ENCODE measurements at regions not wholly inside any gene's neighbourhood (a gene's known extent, or its start where the extent isn't known, plus 50 kb on each side); places are given as distances from the start of the nearest gene placed in this dataset.

GRCh38 chr2:200089040-200089755 is 133.8 kb downstream of the MAIP1 start:
- Histone ChIP-seq H3K4me3 (ENCODE audit: low read depth, low read length) (no peak overlapping the region), H3K36me3 (ENCODE audit: control insufficient read depth, insufficient read depth, low read length) (no peaks in the 10 kb centered on the region), H3K27me3 (replicated peaks; ENCODE audit: control insufficient read depth, insufficient read depth, low read length) (no peaks in the 10 kb centered on the region), H3K9me3 (no peaks in the 10 kb centered on the region), H3K4me1 (peaks cover 59% of the 10 kb centered on the region)
- H3K4me3 Mint-ChIP-seq (ENCODE audit: unreplicated experiment), result no peak overlapping the region
- ChIA-PET CTCF (no interaction called here), POLR2A (no interaction called here)
- DNase-seq, result no peak
- no peak for TF ChIP-seq CTCF (IDR thresholded peaks at IDR 0.05; ENCODE audit: insufficient read depth in 1 of 2, low read depth in 1 of 2, low read length in 1 of 2, severe bottlenecking in 1 of 2, unreplicated experiment in 1 of 2)
- BruUV-seq (replicated peaks), result no TSS peak
- H3K4me1 Mint-ChIP-seq (ENCODE audit: low read depth, unreplicated experiment), result peaks cover 30% of the 10 kb centered on the region
- no peak overlapping the region for H3K27ac Mint-ChIP-seq (ENCODE audit: unreplicated experiment)
- H3K36me3 Mint-ChIP-seq (ENCODE audit: insufficient read depth, unreplicated experiment), result no peaks in the 10 kb centered on the region
- intact Hi-C loops (cut with micrococcal nuclease; ENCODE audit: unreplicated experiment), result no loop called here
- H3K9me3 Mint-ChIP-seq (ENCODE audit: unreplicated experiment), result no peaks in the 10 kb centered on the region
- no peaks in the 10 kb centered on the region for H3K27me3 Mint-ChIP-seq (ENCODE audit: insufficient read depth, unreplicated experiment)

GRCh38 chr2:200089756-200090109 is 134.4 kb downstream of the MAIP1 start:
- TF ChIP-seq CTCF (IDR thresholded peaks at IDR 0.05; ENCODE audit: insufficient read depth in 1 of 2, low read depth in 1 of 2, low read length in 1 of 2, severe bottlenecking in 1 of 2, unreplicated experiment in 1 of 2), result no peak
- POLR2A ChIA-PET, result no interaction called here
- H3K36me3 ChIP-seq (ENCODE audit: control insufficient read depth, insufficient read depth, low read length), result no peaks in the 10 kb centered on the region
- peaks cover 59% of the 10 kb centered on the region for H3K4me1 ChIP-seq
- CTCF ChIA-PET, result interaction anchor here (0.7 kb wide), 1 partner anchor 68 kb away, joined by 3 read pairs; no protein-coding TSS in a partner anchor
- Mint-ChIP-seq H3K27ac (ENCODE audit: unreplicated experiment) (no peak overlapping the region), H3K9me3 (ENCODE audit: unreplicated experiment) (no peaks in the 10 kb centered on the region), H3K4me1 (ENCODE audit: low read depth, unreplicated experiment) (peaks cover 30% of the 10 kb centered on the region), H3K36me3 (ENCODE audit: insufficient read depth, unreplicated experiment) (no peaks in the 10 kb centered on the region), H3K27me3 (ENCODE audit: insufficient read depth, unreplicated experiment) (no peaks in the 10 kb centered on the region), H3K4me3 (ENCODE audit: unreplicated experiment) (no peak overlapping the region)
- no peaks in the 10 kb centered on the region for H3K9me3 ChIP-seq
- no peak overlapping the region for H3K4me3 ChIP-seq (ENCODE audit: low read depth, low read length)
- DNase-seq, result no peak
- intact Hi-C loops (cut with micrococcal nuclease; ENCODE audit: unreplicated experiment), result loop anchor here (5.0 kb wide), 1 partner anchor 102 kb away; no protein-coding TSS in a partner anchor
- BruUV-seq (replicated peaks), result no TSS peak
- no peaks in the 10 kb centered on the region for H3K27me3 ChIP-seq (replicated peaks; ENCODE audit: control insufficient read depth, insufficient read depth, low read length)

- Histone ChIP-seq H3K27me3 (replicated peaks; ENCODE audit: control insufficient read depth, insufficient read depth, low read length) (no peaks in the 10 kb centered on the region), H3K4me1 (peaks cover 59% of the 10 kb centered on the region), H3K4me3 (ENCODE audit: low read depth, low read length) (no peak overlapping the region), H3K9me3 (no peaks in the 10 kb centered on the region), H3K36me3 (ENCODE audit: control insufficient read depth, insufficient read depth, low read length) (no peaks in the 10 kb centered on the region)
- Mint-ChIP-seq H3K4me1 (ENCODE audit: low read depth, unreplicated experiment) (peaks cover 30% of the 10 kb centered on the region), H3K27me3 (ENCODE audit: insufficient read depth, unreplicated experiment) (no peaks in the 10 kb centered on the region), H3K4me3 (ENCODE audit: unreplicated experiment) (no peak overlapping the region), H3K9me3 (ENCODE audit: unreplicated experiment) (peaks cover 5% of the 10 kb centered on the region), H3K36me3 (ENCODE audit: insufficient read depth, unreplicated experiment) (no peaks in the 10 kb centered on the region), H3K27ac (ENCODE audit: unreplicated experiment) (no peak overlapping the region)
- POLR2A ChIA-PET, result no interaction called here
- DNase-seq, result no peak
- BruUV-seq (replicated peaks), result no TSS peak
- intact Hi-C loops (cut with micrococcal nuclease; ENCODE audit: unreplicated experiment), result loop anchor here (5.0 kb wide), 1 partner anchor 103 kb away; no protein-coding TSS in a partner anchor
- CTCF ChIA-PET, result no interaction called here
- no peak for TF ChIP-seq CTCF (IDR thresholded peaks at IDR 0.05; ENCODE audit: insufficient read depth in 1 of 2, low read depth in 1 of 2, low read length in 1 of 2, severe bottlenecking in 1 of 2, unreplicated experiment in 1 of 2)
Measured at GRCh38 chr2:200090683-200091082, 135.3 kb downstream of the MAIP1 start.

Measured in Caco-2 (cell line).